ENCODE measurements at regions not wholly inside any gene's neighbourhood (a gene's known extent, or its start where the extent isn't known, plus 50 kb on each side); places are given as distances from the start of the nearest gene placed in this dataset.

- no CpG with 5 or more reads among the region's 2 CpGs for WGBS (ENCODE audit: extremely low coverage, insufficient read length, low lambda C conversion rate)
- Histone ChIP-seq H3K79me2 (ENCODE audit: insufficient read depth, low read length) (no peaks in the 10 kb centered on the region), H3K4me1 (ENCODE audit: insufficient read depth, low read length) (peaks cover 5% of the 10 kb centered on the region; the same call in 1 of the 2 replicates), H2AK5ac (ENCODE audit: insufficient read length, low read length) (no peak overlapping the region), H3K56ac (ENCODE audit: insufficient read length, low read depth, low read length) (no peak overlapping the region), H2BK12ac (ENCODE audit: insufficient read length, low read depth, low read length) (no peak overlapping the region), H3K23me2 (ENCODE audit: insufficient read length, low read depth, low read length, poor library complexity, severe bottlenecking) (no peaks in the 10 kb centered on the region), H3K23ac (ENCODE audit: insufficient read length, low read depth, low read length) (no peak overlapping the region), H2BK5ac (ENCODE audit: insufficient read length, low read length) (no peak overlapping the region), H3K9ac (ENCODE audit: extremely low read depth, insufficient read length, low read length) (no peak overlapping the region), H4K20me1 (ENCODE audit: control insufficient read depth, insufficient read depth, insufficient read length) (no peaks in the 10 kb centered on the region), H3K9me3 (ENCODE audit: control insufficient read depth, low read depth, low read length) (no peaks in the 10 kb centered on the region), H4K91ac (ENCODE audit: insufficient read length, low read depth, low read length) (no peak overlapping the region), H3K18ac (ENCODE audit: insufficient read length, low read depth, low read length) (no peak overlapping the region), H2AFZ (ENCODE audit: low read length) (no peak overlapping the region), H4K8ac (replicated peaks; ENCODE audit: insufficient read length, low read depth, low read length) (no peak overlapping the region), H2BK120ac (ENCODE audit: low read depth, low read length, poor library complexity, severe bottlenecking) (no peak overlapping the region), H2BK20ac (ENCODE audit: low read depth, low read length, poor library complexity, severe bottlenecking) (no peak overlapping the region), H2BK15ac (ENCODE audit: low read depth, low read length) (no peak overlapping the region), H3K27ac (ENCODE audit: insufficient read length, low read depth, low read length) (no peak overlapping the region), H3K14ac (ENCODE audit: insufficient read depth, low read length) (no peak overlapping the region), H4K5ac (ENCODE audit: insufficient read length, low read depth, low read length) (no peak overlapping the region), H3K4ac (ENCODE audit: low read depth, low read length) (no peak overlapping the region), H3K4me2 (ENCODE audit: insufficient read depth, insufficient read length, low read length) (no peak overlapping the region), H3K79me1 (ENCODE audit: insufficient read depth, low read depth, low read length, poor library complexity, severe bottlenecking) (no peaks in the 10 kb centered on the region), H3T11ph (ENCODE audit: low read length) (no peak overlapping the region), H3K27me3 (ENCODE audit: insufficient read depth, low read length) (no peaks in the 10 kb centered on the region)
- TF ChIP-seq CTCF (conservative IDR thresholded peaks at IDR 0.05) = no peak
- Mint-ChIP-seq H3K9me3 (no peaks in the 10 kb centered on the region), H3K27me3 (ENCODE audit: low read depth) (peaks cover 3% of the 10 kb centered on the region; the same call in 1 of the 2 replicates), H3K4me1 (peaks cover 12 to 15% of the 10 kb centered on the region in 2 experiments), H3K36me3 (ENCODE audit: insufficient read depth in 1 of 3, low read depth in 3 of 3) (no peaks in the 10 kb centered on the region), H3K27ac (no peak overlapping the region; a peak in 1 of 7 replicates), H3K4me3 (no peak overlapping the region)
- no peak for DNase-seq
Measured at GRCh38 chr13:24074678-24075077, 85.8 kb upstream of the SPATA13 start.
